Activated naive CD4-positive, alpha-beta T cell treated with anti-CD3 and anti-CD28 coated beads, Interleukin-2, amount 50 U/mL, for 16 hours (primary cell): ENCODE measurements at regions not wholly inside any gene's neighbourhood (a gene's known extent, or its start where the extent isn't known, plus 50 kb on each side); places are given as distances from the start of the nearest gene placed in this dataset.

ENCODE experiments used
- DNase-seq: peaks from one replicate; pipeline ENCODE4 v3.0.0-alpha.2; 2020

GRCh38 chr18:47530695-47531094 is 279.2 kb upstream of the SKOR2 start:
- no peak for DNase-seq

GRCh38 chr18:47528343-47528742 is 276.9 kb upstream of the SKOR2 start:
- DNase-seq, result no peak

- DNase-seq, result no peak
Measured at GRCh38 chr18:47526147-47526546, 274.7 kb upstream of the SKOR2 start.

DNA sequence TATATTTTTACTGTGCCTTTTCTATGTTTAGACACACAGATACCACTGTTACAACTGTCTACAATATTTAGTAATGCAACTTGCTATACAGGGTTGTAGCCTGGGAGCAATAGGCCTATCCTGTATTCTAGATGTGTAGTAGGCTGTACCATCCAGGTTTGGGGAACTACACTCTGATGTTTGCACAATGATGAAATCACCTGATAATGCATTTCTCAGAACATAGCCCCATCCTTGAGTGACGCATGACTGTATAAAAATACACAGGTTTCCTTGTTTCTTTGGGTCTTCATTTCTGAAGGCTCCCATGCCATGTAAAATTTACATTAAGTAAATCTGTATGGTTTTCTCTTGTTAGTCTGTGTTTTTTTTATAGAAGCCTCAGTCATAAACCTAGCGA is 270.9 kb upstream of the SKOR2 start:
- DNase-seq, result no peak

DNA sequence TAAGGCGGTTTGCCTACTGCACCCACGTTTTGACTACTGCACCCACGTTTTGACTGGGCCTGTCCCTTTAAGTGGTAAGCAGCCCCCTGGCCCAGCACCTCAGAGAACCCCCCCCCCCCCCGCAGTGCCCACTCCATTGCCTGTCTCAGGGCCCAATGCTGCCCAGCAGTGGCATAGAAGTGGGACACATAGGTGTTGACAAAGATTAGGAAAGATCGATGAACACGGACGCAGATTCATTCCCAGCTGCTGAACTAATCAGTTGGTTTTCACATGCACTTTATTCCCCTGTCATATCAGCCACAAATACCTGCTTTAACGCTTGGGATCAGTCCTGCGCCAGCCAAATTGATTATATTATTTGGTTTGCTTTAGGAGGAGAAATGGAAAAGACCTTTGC is 268.8 kb upstream of the SKOR2 start:
- DNase-seq, result no peak

DNA sequence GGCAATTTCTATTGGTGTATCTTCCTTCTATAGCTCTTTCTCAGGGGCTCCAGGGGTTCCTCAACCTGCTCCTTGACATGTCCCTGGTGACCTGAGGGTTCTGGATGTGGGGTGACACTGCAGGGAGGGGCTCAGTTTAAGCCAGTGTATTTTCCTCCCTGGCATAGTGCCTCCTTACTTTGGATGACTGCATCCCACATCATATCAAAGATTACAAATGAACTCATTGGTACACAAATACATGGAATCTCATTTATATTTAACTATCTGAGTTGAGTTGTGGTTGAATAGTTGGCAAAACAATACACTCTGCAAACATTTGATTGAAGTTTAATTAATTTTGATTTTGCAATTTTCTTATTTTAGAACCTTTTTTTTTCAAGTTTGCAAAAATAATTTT is 268.2 kb upstream of the SKOR2 start:
- DNase-seq, result no peak

- DNase-seq, result no peak
Measured at GRCh38 chr18:47519277-47519676, 267.8 kb upstream of the SKOR2 start.

DNA sequence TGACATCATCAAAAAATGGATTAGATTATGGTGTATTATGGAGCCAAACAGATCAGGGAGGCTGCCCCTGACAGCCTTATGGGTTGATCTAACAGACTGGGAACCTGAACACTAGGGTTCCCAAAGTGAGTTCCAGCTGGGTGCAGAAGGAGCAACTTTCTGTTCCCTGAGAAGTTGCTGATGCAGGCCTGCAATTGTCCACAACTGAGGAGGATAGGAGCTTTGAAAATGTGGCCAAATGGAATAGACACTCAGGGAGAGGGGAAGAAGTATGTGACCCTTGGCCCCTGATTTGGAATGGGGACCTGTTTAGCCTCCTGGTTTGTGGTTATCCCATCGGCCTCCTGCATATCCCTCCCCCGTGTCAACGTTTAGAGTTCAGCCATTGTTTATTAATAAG is 262.2 kb upstream of the SKOR2 start:
- DNase-seq, result no peak

GRCh38 chr18:47512726-47513435 is 261.4 kb upstream of the SKOR2 start:
- no peak for DNase-seq

DNA sequence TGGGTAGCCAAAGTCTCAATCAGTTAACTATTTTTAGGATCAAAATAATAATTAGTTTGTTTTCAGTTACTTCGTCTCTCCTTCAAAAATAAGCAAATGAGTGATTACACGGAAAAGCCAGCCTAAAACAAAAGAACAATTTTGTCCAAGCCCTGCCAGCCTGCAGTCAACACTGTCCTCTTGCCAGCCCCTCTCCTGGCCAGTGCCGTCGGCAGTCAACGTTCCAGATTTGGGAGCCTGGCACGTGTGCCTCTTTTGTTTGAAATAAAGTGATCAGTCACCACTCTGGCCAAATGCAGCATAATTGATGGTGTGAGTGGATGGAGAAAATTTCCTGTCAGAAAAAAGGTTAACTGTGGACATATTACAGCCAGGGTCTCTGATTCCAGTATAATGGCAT is 260.6 kb upstream of the SKOR2 start:
- DNase-seq, result no peak

- DNase-seq, result no peak
Measured at GRCh38 chr18:47510831-47511230, 259.4 kb upstream of the SKOR2 start.

GRCh38 chr18:47507651-47508050 is 256.2 kb upstream of the SKOR2 start:
- DNase-seq, result no peak

DNA sequence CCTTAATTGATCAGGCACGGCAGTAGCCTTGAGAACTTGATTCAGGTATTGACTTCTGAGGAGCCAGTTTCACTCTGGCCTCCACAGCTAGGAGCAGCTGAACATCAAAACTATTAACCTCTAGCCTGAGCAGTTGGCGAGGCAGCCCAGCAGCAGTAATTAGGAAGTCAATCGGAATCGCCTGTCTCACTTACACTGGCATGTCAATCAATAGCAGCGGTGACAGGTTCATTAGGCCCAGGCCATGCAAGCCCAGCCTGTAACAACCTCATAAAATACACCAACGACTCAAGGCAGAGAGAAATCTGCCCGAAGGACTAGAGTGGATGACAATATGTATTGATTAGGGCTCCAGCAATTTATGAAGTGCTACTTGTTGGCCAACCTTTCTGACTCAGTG is 255.4 kb upstream of the SKOR2 start:
- no peak for DNase-seq

DNA sequence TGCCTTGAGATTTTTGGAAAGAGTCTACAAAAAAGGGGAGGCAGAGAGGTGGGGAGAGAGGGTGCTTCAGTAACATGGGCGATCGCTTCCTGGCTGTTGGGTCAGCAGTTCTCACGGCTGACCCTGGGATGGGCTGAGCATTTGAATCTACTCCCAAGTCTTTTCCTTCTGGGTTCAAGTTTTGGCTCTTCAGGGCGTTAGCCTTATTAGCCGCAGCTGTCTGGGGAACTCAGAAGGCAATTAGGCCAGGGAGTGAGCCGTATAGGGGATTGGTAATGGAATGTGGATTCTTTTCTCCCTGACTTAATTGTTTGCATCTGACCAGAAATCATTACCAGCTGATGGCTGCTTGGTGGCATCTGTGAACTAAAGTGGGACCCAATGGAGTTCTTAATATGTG is 250.5 kb upstream of the SKOR2 start:
- no peak for DNase-seq

DNA sequence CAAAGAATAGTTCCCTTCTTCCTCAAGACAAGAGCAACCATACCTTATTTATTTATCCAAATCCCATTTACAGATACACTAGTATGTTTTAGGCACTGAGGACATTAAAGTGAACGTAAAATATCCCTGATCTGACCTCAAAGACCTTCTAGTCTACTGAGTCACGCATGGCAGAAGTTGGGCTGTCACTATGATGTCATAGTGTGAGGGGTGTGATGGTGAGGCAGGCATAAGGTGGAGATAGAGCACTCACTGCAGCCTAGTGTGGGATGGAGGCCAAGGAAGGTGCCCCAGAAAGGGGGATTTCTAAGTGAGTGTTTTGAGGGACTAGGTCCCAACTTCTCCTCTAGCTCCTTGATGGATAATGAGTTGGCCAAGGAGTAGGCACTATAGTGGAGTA is 249.5 kb upstream of the SKOR2 start:
- no peak for DNase-seq

- DNase-seq, result no peak
Measured at GRCh38 chr18:47492691-47493090, 241.2 kb upstream of the SKOR2 start.

DNA sequence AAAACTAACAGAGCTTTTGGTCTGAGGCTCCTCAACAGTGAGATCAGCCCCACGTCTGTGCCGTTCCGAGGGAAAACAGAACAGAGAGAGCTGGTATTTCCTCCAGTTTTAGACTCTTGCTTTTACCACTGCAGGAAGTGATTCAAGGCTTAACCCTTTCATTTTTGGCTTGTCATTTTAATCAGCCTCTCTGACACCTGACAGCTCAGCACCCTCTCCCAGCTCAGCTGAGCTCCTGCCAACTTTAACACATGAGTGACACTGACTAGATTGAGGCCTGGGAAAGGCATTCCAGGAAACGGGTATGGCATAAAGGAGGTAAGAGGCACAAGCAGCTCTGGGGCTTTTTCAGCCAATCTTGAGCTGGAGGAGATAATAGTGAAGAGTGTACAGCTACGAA is 239.4 kb upstream of the SKOR2 start:
- DNase-seq, result no peak

DNA sequence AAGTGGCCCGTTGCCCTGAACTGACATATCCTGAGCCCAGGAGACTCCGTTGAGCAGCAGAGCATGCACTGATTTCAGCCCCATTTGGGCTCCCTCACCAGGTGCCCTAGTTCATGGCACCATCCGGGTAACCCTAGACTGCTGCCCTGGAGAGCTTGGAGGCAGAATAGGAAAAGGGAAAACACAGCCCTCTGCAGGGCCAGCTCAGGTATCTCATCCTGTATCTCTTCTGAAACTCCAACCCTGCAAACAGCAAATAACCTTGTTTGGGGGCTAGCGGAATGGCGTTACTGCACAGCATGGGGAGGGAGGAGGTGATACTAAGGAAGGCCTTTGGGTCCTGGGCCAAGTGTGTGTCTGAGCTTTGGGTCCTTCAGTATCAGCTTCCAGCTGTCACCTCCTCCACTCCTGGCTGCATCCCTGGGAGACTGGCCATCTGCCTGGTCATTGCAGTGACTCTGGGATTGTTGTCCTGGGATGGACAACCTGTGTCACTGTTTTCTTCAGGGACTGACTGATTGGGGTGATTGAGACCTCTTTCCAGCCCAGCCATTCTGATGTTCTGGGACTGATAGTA is 233.8 kb upstream of the SKOR2 start:
- no peak for DNase-seq

DNA sequence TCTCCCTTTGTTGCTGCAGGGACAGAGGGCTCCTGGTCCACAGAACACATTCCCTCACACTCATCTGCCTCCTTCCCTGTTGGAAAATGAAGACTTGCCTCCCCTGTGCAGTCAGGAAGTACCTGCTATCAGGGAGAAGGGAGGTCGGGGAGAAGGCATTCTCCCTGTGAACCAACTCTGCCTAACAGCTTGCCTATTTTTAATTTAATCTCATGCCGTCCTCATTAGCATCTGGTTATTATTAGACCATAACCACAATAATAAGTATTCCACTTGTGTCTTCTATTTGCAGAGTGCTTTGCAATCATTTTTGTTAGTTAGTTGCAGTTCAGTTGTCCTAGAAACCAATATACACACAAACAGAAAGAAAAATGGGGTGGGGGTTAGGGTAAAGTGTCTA is 232.6 kb upstream of the SKOR2 start:
- no peak for DNase-seq

GRCh38 chr18:47480166-47480565 is 228.7 kb upstream of the SKOR2 start:
- no peak for DNase-seq

- DNase-seq, result no peak
Measured at GRCh38 chr18:47471784-47472183, 220.3 kb upstream of the SKOR2 start.

DNA sequence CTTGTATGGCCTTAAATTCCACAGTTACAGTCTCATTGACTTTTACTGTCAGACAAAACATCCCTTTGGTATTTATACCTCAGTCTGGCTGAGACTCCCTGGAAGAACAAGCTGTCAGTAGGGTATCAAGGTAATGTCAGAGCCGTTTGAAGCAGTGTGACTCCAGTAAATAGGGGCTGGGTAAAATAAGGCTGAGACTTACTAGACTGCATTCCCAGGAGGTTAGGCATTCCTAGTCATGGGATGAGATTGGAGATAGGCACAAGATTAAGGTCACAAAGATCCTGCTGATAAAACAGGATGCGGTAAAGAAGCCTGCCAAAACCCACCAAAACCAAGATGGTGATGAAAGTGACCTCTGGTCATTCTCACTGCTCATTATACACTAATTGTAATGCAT is 219.5 kb upstream of the SKOR2 start:
- no peak for DNase-seq

DNA sequence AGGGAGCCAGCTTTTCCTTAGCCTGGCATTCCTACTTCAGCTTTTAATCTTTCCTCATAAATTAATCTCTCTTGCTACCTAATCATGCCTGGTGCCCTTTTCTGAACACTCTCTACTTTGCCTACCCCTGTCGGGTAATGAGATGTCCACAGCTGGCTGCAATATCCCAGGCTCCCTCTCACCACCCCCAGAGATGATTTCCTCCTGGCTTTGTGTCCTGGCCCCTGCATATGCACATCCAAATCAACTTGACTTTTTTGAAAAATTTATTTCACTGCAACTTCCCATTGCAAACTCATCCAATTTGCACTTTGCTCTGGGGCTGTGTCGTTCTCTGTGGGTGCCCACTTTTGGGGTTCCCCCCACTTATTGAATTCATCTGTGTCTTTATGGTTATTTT is 218.1 kb upstream of the SKOR2 start:
- DNase-seq, result no peak

DNA sequence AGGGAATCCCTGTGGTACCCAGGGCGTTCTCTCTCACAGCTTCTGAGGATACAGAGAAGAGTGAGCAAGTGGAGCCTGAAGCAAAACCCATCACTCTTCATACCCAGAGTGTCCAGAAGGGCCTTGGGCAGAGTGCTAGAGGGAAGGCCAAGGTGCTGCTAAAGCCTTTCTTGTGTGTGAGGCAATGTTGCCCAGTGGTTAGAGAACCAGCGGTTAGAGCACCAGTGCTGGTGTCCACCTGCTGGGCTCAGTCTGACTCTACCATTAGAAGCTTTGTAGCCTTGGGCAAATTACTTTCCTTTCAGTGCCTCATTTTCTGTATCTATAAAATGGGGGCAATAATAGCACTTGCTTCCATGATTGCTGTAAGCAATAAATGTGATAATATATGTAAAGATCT is 210.5 kb upstream of the SKOR2 start:
- no peak for DNase-seq

DNA sequence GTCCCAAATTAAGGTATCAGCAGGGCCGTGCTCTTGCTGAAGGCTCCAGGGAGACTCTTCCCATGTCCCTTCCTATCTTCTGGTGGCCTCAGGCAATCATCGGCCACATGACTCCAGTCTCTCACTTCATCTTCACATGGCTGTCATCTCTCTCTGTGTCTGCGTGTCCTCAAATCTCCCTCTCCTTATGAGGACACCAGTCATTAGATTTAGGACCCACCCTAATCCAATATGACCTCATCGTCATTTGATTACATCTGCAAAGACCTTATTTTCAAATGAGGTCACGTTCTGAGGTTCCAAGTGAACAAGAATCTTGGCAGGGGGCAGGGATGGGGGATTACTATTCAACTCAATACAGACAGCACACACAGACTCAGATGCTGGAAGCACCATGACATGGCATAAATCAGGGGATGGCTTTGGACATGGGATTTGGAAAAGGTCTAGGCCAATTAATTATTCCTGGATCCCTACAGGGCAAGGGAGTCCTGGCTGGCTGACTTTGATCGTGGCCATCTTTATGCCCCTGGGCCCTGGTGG is 210.0 kb upstream of the SKOR2 start:
- DNase-seq, result no peak
